H1 (cell line): ENCODE measurements at regions not wholly inside any gene's neighbourhood (a gene's known extent, or its start where the extent isn't known, plus 50 kb on each side); places are given as distances from the start of the nearest gene placed in this dataset.

Experiments used
- CTCF ChIA-PET: fragments of 300-600 bp; sonication (Branson Sonifier 250); formaldehyde crosslinking; loops from one replicate; lab custom pipeline; 2021; ENCODE audit not compliant: partially characterized antibody; lab: Charles Lee
- POLR2A ChIA-PET: fragments of 300-600 bp; sonication (Branson Sonifier 250); formaldehyde crosslinking; loops from one replicate; lab custom pipeline; 2021; ENCODE audit warnings: inconsistent platforms; ENCODE audit not compliant: partially characterized antibody; lab: Charles Lee
- DNase-seq, 2 experiments: peaks; one replicate each; pipeline versions ENCODE4 v3.0.0 to v3.0.0-alpha.2; 2010 to 2022; ENCODE audit warnings: low spot score in 2 of 2, low read depth in 1 of 2, mixed read lengths in 1 of 2
- FAIRE-seq: peaks from 2 replicates; lab custom pipeline; 2011; peaks lifted over from hg19 to GRCh38; lab: Jason Lieb, UNC
- H2AFZ ChIP-seq: 2 replicates; pipeline ENCODE4 v1.8.1; 2012; ENCODE audit warnings: low read length, inconsistent platforms
- H2AK5ac ChIP-seq: 2 replicates; pipeline ENCODE4 v1.6.1; 2013; ENCODE audit warnings: low read depth, low read length
- H2BK120ac ChIP-seq: replicated peaks from 2 replicates; pipeline ENCODE3; 2013; ENCODE audit warnings: low read depth, low read length, inconsistent platforms
- H2BK12ac ChIP-seq: 2 replicates; pipeline ENCODE4 v1.6.1; 2013; ENCODE audit warnings: low read depth, low read length
- H2BK15ac ChIP-seq: 2 replicates; pipeline ENCODE4 v1.6.1; 2013; ENCODE audit warnings: low read length
- H2BK20ac ChIP-seq: 2 replicates; pipeline ENCODE4 v1.6.1; 2013; ENCODE audit warnings: low read length
- H2BK5ac ChIP-seq: 2 replicates; pipeline ENCODE4 v1.6.1; 2013; ENCODE audit warnings: low read depth, low read length
- H3K14ac ChIP-seq: 2 replicates; pipeline ENCODE4 v1.6.1; 2013; ENCODE audit warnings: inconsistent platforms; ENCODE audit not compliant: insufficient read length
- H3K18ac ChIP-seq: 2 replicates; pipeline ENCODE4 v1.6.1; 2013; ENCODE audit warnings: low read length; ENCODE audit errors: extremely low read depth
- H3K23ac ChIP-seq: 2 replicates; pipeline ENCODE4 v1.6.1; 2013; ENCODE audit warnings: inconsistent platforms; ENCODE audit not compliant: insufficient read length
- H3K23me2 ChIP-seq: 2 replicates; pipeline ENCODE4 v1.6.1; 2013; ENCODE audit warnings: low read depth, low read length
- H3K27ac ChIP-seq: 2 replicates; pipeline ENCODE4 v1.6.1; 2011; ENCODE audit warnings: low read depth, low read length, inconsistent platforms
- H3K27me3 ChIP-seq, 4 experiments: replicated peaks in 1 of 4; 1 replicate in 1 of 4; 2 replicates in 3 of 4; pipeline versions ENCODE4 v1.6.1 to v1.8.1; 2011 to 2013; ENCODE audit warnings: low read length in 3 of 4, mild to moderate bottlenecking in 3 of 4, inconsistent platforms in 2 of 4, mixed read lengths in 2 of 4, moderate library complexity in 1 of 4; ENCODE audit not compliant: control insufficient read depth in 3 of 4, insufficient read depth in 3 of 4; ENCODE audit errors: extremely low read depth in 1 of 4
- H3K36me3 ChIP-seq, 4 experiments: 2 replicates each; pipeline versions ENCODE4 v1.6.1 to v1.8.1; 2011 to 2013; ENCODE audit warnings: mild to moderate bottlenecking in 4 of 4, low read length in 3 of 4, moderate library complexity in 2 of 4, control low read depth in 1 of 4, inconsistent platforms in 1 of 4; ENCODE audit not compliant: insufficient read depth in 4 of 4, control insufficient read depth in 2 of 4
- H3K4ac ChIP-seq: replicated peaks from 2 replicates; pipeline ENCODE3; 2013; ENCODE audit warnings: low read length, low read depth, mixed read lengths, inconsistent platforms; ENCODE audit not compliant: insufficient read length
- H3K4me1 ChIP-seq, 4 experiments: replicated peaks in 1 of 4; 1 replicate in 1 of 4; 2 replicates in 3 of 4; pipeline versions ENCODE4 v1.6.1 to v1.8.1; 2011 to 2013; ENCODE audit warnings: low read length in 3 of 4, inconsistent platforms in 2 of 4, mixed read lengths in 1 of 4; ENCODE audit not compliant: insufficient read depth in 4 of 4, control insufficient read depth in 3 of 4
- H3K4me2 ChIP-seq, 2 experiments: 2 replicates each; pipeline versions ENCODE4 v1.6.1 to v1.8.1; 2011 to 2013; ENCODE audit warnings: low read depth in 2 of 2, low read length in 2 of 2, control low read depth in 1 of 2, inconsistent platforms in 1 of 2, mild to moderate bottlenecking in 1 of 2; ENCODE audit not compliant: insufficient read depth in 1 of 2
- H3K4me3 ChIP-seq, 4 experiments: fragments of 200-600, 300-600 bp in 1 of 4; sonication (generic), shearing (Covaris generic), sonication (Bioruptor Twin) in 1 of 4; 2 replicates each; pipeline versions ENCODE4 v1.5.1 to v1.8.1; 2011 to 2016; ENCODE audit warnings: low read length in 4 of 4, low read depth in 3 of 4, control low read depth in 2 of 4, inconsistent platforms in 2 of 4, mild to moderate bottlenecking in 2 of 4, mixed read lengths in 1 of 4, moderate library complexity in 1 of 4; ENCODE audit not compliant: insufficient read depth in 2 of 4; ENCODE audit errors: extremely low read depth in 1 of 4
- H3K56ac ChIP-seq: replicated peaks from 2 replicates; pipeline ENCODE3; 2013; ENCODE audit warnings: low read depth, mild to moderate bottlenecking, mixed read lengths, low read length, inconsistent platforms; ENCODE audit not compliant: insufficient read length
- H3K79me1 ChIP-seq: 2 replicates; pipeline ENCODE4 v1.6.1; 2013; ENCODE audit warnings: low read depth, low read length, control low read depth
- H3K79me2 ChIP-seq, 2 experiments: 2 replicates each; pipeline versions ENCODE4 v1.6.1 to v1.8.1; 2012 to 2013; ENCODE audit warnings: low read length in 2 of 2, mild to moderate bottlenecking in 2 of 2, inconsistent platforms in 1 of 2; ENCODE audit not compliant: insufficient read depth in 2 of 2, control insufficient read depth in 1 of 2
- H3K9ac ChIP-seq, 4 experiments: replicated peaks in 1 of 4; 1 replicate in 1 of 4; 2 replicates in 3 of 4; pipeline versions ENCODE4 v1.6.1 to v1.8.1; 2011 to 2013; ENCODE audit warnings: low read depth in 3 of 4, low read length in 3 of 4, control low read depth in 2 of 4, mild to moderate bottlenecking in 2 of 4, moderate library complexity in 2 of 4, inconsistent platforms in 1 of 4; ENCODE audit errors: extremely low read depth in 1 of 4
- H3K9me3 ChIP-seq, 2 experiments: 2 replicates each; pipeline versions ENCODE4 v1.6.1 to v1.8.1; 2012 to 2013; ENCODE audit warnings: mild to moderate bottlenecking in 2 of 2, moderate library complexity in 2 of 2, control low read depth in 1 of 2, inconsistent platforms in 1 of 2, low read depth in 1 of 2, low read length in 1 of 2, mixed read lengths in 1 of 2; ENCODE audit not compliant: insufficient read depth in 2 of 2
- H4K20me1 ChIP-seq, 2 experiments: replicated peaks in 1 of 2; 2 replicates each; pipeline versions ENCODE3 to v1.8.1; 2011 to 2013; ENCODE audit warnings: inconsistent platforms in 2 of 2, low read length in 2 of 2, mild to moderate bottlenecking in 1 of 2; ENCODE audit not compliant: insufficient read depth in 2 of 2, control insufficient read depth in 1 of 2
- H4K5ac ChIP-seq: 2 replicates; pipeline ENCODE4 v1.6.1; 2013; ENCODE audit warnings: low read length, low read depth, mixed read lengths, inconsistent platforms; ENCODE audit not compliant: insufficient read length
- H4K8ac ChIP-seq: 2 replicates; pipeline ENCODE4 v1.8.0; 2013; ENCODE audit warnings: mild to moderate bottlenecking, moderate library complexity, low read length, inconsistent platforms; ENCODE audit not compliant: insufficient read depth; ENCODE audit errors: extremely low read depth
- H4K91ac ChIP-seq: replicated peaks from 2 replicates; pipeline ENCODE3; 2013; ENCODE audit warnings: low read length, mixed read lengths, inconsistent platforms; ENCODE audit not compliant: insufficient read length
- BACH1 ChIP-seq: IDR thresholded peaks from 2 replicates; pipeline ENCODE4 v1.6.1; 2012; ENCODE audit warnings: low read length, improper control_type of control experiment
- CHD1 ChIP-seq: IDR thresholded peaks from 2 replicates; pipeline ENCODE4 v1.6.1; 2012; ENCODE audit warnings: low read depth, low read length, improper control_type of control experiment
- CREB1 ChIP-seq: IDR thresholded peaks from 2 replicates; pipeline ENCODE4 v1.6.1; 2012; ENCODE audit warnings: inconsistent platforms
- HDAC6 ChIP-seq: IDR thresholded peaks from one replicate; pipeline ENCODE4 v1.7.1; 2012; ENCODE audit warnings: low read depth, mild to moderate bottlenecking, inconsistent platforms, low read length, moderate library complexity
- KDM4A ChIP-seq: IDR thresholded peaks from one replicate; pipeline ENCODE4 v1.7.1; 2012; ENCODE audit warnings: low read depth, mild to moderate bottlenecking, moderate library complexity, low read length, inconsistent platforms; ENCODE audit not compliant: severe bottlenecking
- KDM5A ChIP-seq: fragments of 200-600 bp; IDR thresholded peaks from 2 replicates; pipeline ENCODE4 v1.7.1; 2012; ENCODE audit warnings: mild to moderate bottlenecking, low read length, inconsistent platforms, mixed read lengths
- MAFK ChIP-seq: IDR thresholded peaks from 2 replicates; pipeline ENCODE4 v1.6.1; 2012; ENCODE audit warnings: low read depth, mild to moderate bottlenecking, improper control_type of control experiment, low read length
- RFX5 ChIP-seq: IDR thresholded peaks from 2 replicates; pipeline ENCODE4 v1.6.1; 2011; ENCODE audit warnings: low read depth, low read length, improper control_type of control experiment, borderline replicate concordance
- RXRA ChIP-seq: IDR thresholded peaks from 2 replicates; pipeline ENCODE4 v1.6.1; 2011; ENCODE audit warnings: low read depth, mild to moderate bottlenecking, low read length, moderate library complexity; ENCODE audit not compliant: insufficient read depth
- SIX5 ChIP-seq: IDR thresholded peaks from 2 replicates; pipeline ENCODE4 v1.6.1; 2011; ENCODE audit warnings: mild to moderate bottlenecking, low read depth, low read length
- SRF ChIP-seq: IDR thresholded peaks from 2 replicates; pipeline ENCODE4 v1.6.1; 2011; ENCODE audit warnings: mild to moderate bottlenecking, low read depth, low read length, moderate library complexity
- SUZ12 ChIP-seq: fragments of 200-600 bp; sonication (generic); IDR thresholded peaks from 2 replicates; pipeline ENCODE4 v1.6.1; 2012; ENCODE audit warnings: mild to moderate bottlenecking, inconsistent platforms, low read length, moderate library complexity, mixed read lengths
- WGBS, 2 experiments: shearing (Covaris generic) in 1 of 2; methylation state at CpG; one replicate each; pipeline versions ENCODE4 v1.1.6 to v1.1.7; 2013 to 2015; ENCODE audit warnings: low lambda C conversion rate in 2 of 2, mixed read lengths in 2 of 2, inconsistent platforms in 1 of 2, low coverage in 1 of 2, missing lambda C conversion rate in 1 of 2; ENCODE audit not compliant: insufficient replicate concordance in 2 of 2, insufficient coverage in 1 of 2, insufficient read length in 1 of 2; ENCODE audit errors: extremely low coverage in 1 of 2, missing lambda C conversion rate in 1 of 2; 5-methylcytosine and 5-hydroxymethylcytosine counted together

- Histone ChIP-seq H3K9ac (no peak overlapping the region), H4K5ac (no peak overlapping the region), H2BK20ac (no peak overlapping the region), H2BK15ac (no peak overlapping the region), H2AK5ac (no peak overlapping the region), H3K79me1 (no peaks in the 10 kb centered on the region), H3K4ac (no peak overlapping the region), H3K56ac (no peak overlapping the region), H3K4me2 (no peak overlapping the region), H3K23me2 (no peaks in the 10 kb centered on the region), H2AFZ (no peak overlapping the region), H4K8ac (no peak overlapping the region), H3K9me3 (no peaks in the 10 kb centered on the region), H4K20me1 (no peaks in the 10 kb centered on the region), H3K23ac (no peak overlapping the region), H2BK5ac (no peak overlapping the region), H3K27me3 (no peaks in the 10 kb centered on the region), H2BK12ac (no peak overlapping the region), H3K27ac (no peak overlapping the region), H3K18ac (no peak overlapping the region), H3K4me3 (no peak overlapping the region), H3K14ac (no peak overlapping the region), H3K79me2 (no peaks in the 10 kb centered on the region), H4K91ac (no peak overlapping the region), H2BK120ac (no peak overlapping the region), H3K4me1 (peaks cover 0 to 4% (median 0%) of the 10 kb centered on the region in 4 experiments; a peak in 1 of 7 replicates), H3K36me3 (no peaks in the 10 kb centered on the region)
- ChIA-PET POLR2A (no interaction called here), CTCF (no interaction called here)
- TF ChIP-seq BACH1, result no peak
- no peak for TF ChIP-seq CHD1
- no peak for TF ChIP-seq KDM5A
- no peak for TF ChIP-seq SUZ12
- TF ChIP-seq MAFK, result no peak
- no peak for TF ChIP-seq CREB1
- TF ChIP-seq SIX5, result no peak
- TF ChIP-seq RXRA, result no peak
- TF ChIP-seq RFX5, result no peak
- TF ChIP-seq KDM4A, result no peak
- no peak for TF ChIP-seq SRF
- no peak for TF ChIP-seq HDAC6
- WGBS, 2 experiments, result 92% methylated on average over 4 of the region's 4 CpGs; no CpG with 5 or more reads in 1 of the 2 experiments
- FAIRE-seq (no peak), DNase-seq (no peak)
These were observed 179.1 kb upstream of the SAMSN1 start for GRCh38 chr21:14725219-14725618.
